HUES48 (cell line): ENCODE measurements at regions not wholly inside any gene's neighbourhood (a gene's known extent, or its start where the extent isn't known, plus 50 kb on each side); places are given as distances from the start of the nearest gene placed in this dataset.
"Not testable (repeated sequence)": the region's sequence is repeated elsewhere in the genome, so short reads cannot be mapped to it uniquely, and the experiment has no call there.

Experiments
- H3K27ac ChIP-seq: one replicate; pipeline ENCODE4 v1.7.0; 2013; ENCODE audit warnings: low read depth, low read length, inconsistent platforms
- H3K27me3 ChIP-seq: 2 replicates; pipeline ENCODE4 v1.6.1; 2013; ENCODE audit warnings: mild to moderate bottlenecking, low read length; ENCODE audit not compliant: control insufficient read depth, insufficient read depth
- H3K36me3 ChIP-seq: 2 replicates; pipeline ENCODE4 v1.6.1; 2013; ENCODE audit warnings: low read length; ENCODE audit not compliant: control insufficient read depth, insufficient read depth
- H3K4me1 ChIP-seq: 2 replicates; pipeline ENCODE4 v1.6.1; 2013; ENCODE audit warnings: mild to moderate bottlenecking, low read length; ENCODE audit not compliant: control insufficient read depth, insufficient read depth
- H3K4me3 ChIP-seq: 2 replicates; pipeline ENCODE4 v1.5.1; 2013; ENCODE audit warnings: mild to moderate bottlenecking, low read depth, low read length
- H3K9ac ChIP-seq: 2 replicates; pipeline ENCODE4 v1.6.1; 2013; ENCODE audit warnings: mild to moderate bottlenecking, low read depth, low read length, moderate library complexity
- H3K9me3 ChIP-seq: 2 replicates; pipeline ENCODE4 v1.6.1; 2013; ENCODE audit warnings: low read length; ENCODE audit not compliant: control insufficient read depth, insufficient read depth

- Histone ChIP-seq H3K27me3 (peaks cover 3% of the 10 kb centered on the region), H3K27ac (no peak overlapping the region), H3K9ac (no peak overlapping the region), H3K36me3 (no peaks in the 10 kb centered on the region), H3K4me3 (no peak overlapping the region), H3K4me1 (peaks cover 10% of the 10 kb centered on the region; the same call in 1 of the 2 replicates), H3K9me3 (no peaks in the 10 kb centered on the region)
Observed at GRCh38 chr22:23380911-23381310, 199.2 kb downstream of the IGLL1 start.

GRCh38 chr22:23380230-23380573 lies 199.9 kb downstream of the IGLL1 start:
- Histone ChIP-seq H3K27ac (no peak overlapping the region), H3K4me1 (peaks cover 10% of the 10 kb centered on the region; the same call in 1 of the 2 replicates), H3K9me3 (no peaks in the 10 kb centered on the region), H3K36me3 (no peaks in the 10 kb centered on the region), H3K27me3 (peaks cover 10% of the 10 kb centered on the region), H3K4me3 (no peak overlapping the region), H3K9ac (no peak overlapping the region)

- H3K9ac ChIP-seq, H3K4me1 ChIP-seq, H3K9me3 ChIP-seq, H3K4me3 ChIP-seq, H3K27ac ChIP-seq, H3K36me3 ChIP-seq: not testable (repeated sequence)
- H3K27me3 ChIP-seq, result peaks cover 15% of the 10 kb centered on the region
Observed at GRCh38 chr22:23379540-23380229, 199.4 kb downstream of the BCR start.

GRCh38 chr22:23377767-23378166 lies 197.5 kb downstream of the BCR start:
- Histone ChIP-seq H3K9ac (no peak overlapping the region), H3K27me3 (peaks cover 34% of the 10 kb centered on the region), H3K9me3 (no peaks in the 10 kb centered on the region), H3K4me1 (no peaks in the 10 kb centered on the region), H3K36me3 (no peaks in the 10 kb centered on the region), H3K4me3 (no peak overlapping the region), H3K27ac (no peak overlapping the region)

- peaks cover 41% of the 10 kb centered on the region for H3K27me3 ChIP-seq
- H3K9me3 ChIP-seq, result no peaks in the 10 kb centered on the region
- no peaks in the 10 kb centered on the region for H3K4me1 ChIP-seq
- no peaks in the 10 kb centered on the region for H3K36me3 ChIP-seq
- no peak overlapping the region for H3K27ac ChIP-seq
- H3K9ac ChIP-seq, result no peak overlapping the region
- no peak overlapping the region for H3K4me3 ChIP-seq
Observed at GRCh38 chr22:23376256-23376655, 195.9 kb downstream of the BCR start.

- no peaks in the 10 kb centered on the region for H3K9me3 ChIP-seq
- peaks cover 52% of the 10 kb centered on the region for H3K27me3 ChIP-seq
- no peak overlapping the region for H3K9ac ChIP-seq
- H3K4me1 ChIP-seq, result no peaks in the 10 kb centered on the region
- H3K36me3 ChIP-seq, result no peaks in the 10 kb centered on the region
- H3K4me3 ChIP-seq, result no peak overlapping the region
- H3K27ac ChIP-seq, result no peak overlapping the region
Observed at GRCh38 chr22:23375031-23375827, 194.9 kb downstream of the BCR start.

GRCh38 chr22:23373601-23374000 lies 193.3 kb downstream of the BCR start:
- no peak overlapping the region for H3K27ac ChIP-seq
- H3K27me3 ChIP-seq, result peaks cover 68% of the 10 kb centered on the region

GRCh38 chr22:23370251-23370650 lies 189.9 kb downstream of the BCR start:
- H3K4me3 ChIP-seq, result no peak overlapping the region
- H3K9me3 ChIP-seq, result 0 out of 2 replicates have a peak, but pooled peaks cover 2% of the 10 kb centered on the region
- H3K27me3 ChIP-seq, result peaks cover 92% of the 10 kb centered on the region
- no peaks in the 10 kb centered on the region for H3K36me3 ChIP-seq
- peaks cover 16% of the 10 kb centered on the region for H3K4me1 ChIP-seq
- H3K27ac ChIP-seq, result no peak overlapping the region
- no peak overlapping the region for H3K9ac ChIP-seq

More at GRCh38 chr22:23373601-23374000, 193.3 kb downstream of the BCR start:
- Histone ChIP-seq H3K4me3 (no peak overlapping the region), H3K36me3 (no peaks in the 10 kb centered on the region), H3K4me1 (no peaks in the 10 kb centered on the region), H3K9ac (no peak overlapping the region), H3K9me3 (no peaks in the 10 kb centered on the region)

GRCh38 chr22:23369054-23369685 lies 188.9 kb downstream of the BCR start:
- Histone ChIP-seq H3K27me3 (peaks cover 92% of the 10 kb centered on the region), H3K9me3 (0 out of 2 replicates have a peak, but pooled peaks cover 2% of the 10 kb centered on the region), H3K36me3 (no peaks in the 10 kb centered on the region), H3K27ac (no peak overlapping the region), H3K4me1 (peaks cover 16% of the 10 kb centered on the region), H3K4me3 (no peak overlapping the region), H3K9ac (no peak overlapping the region)
